ENCODE measurements at regions not wholly inside any gene's neighbourhood (a gene's known extent, or its start where the extent isn't known, plus 50 kb on each side); places are given as distances from the start of the nearest gene placed in this dataset.
"Not testable (repeated sequence)": the region's sequence is repeated elsewhere in the genome, so short reads cannot be mapped to it uniquely, and the experiment has no call there.

DNA sequence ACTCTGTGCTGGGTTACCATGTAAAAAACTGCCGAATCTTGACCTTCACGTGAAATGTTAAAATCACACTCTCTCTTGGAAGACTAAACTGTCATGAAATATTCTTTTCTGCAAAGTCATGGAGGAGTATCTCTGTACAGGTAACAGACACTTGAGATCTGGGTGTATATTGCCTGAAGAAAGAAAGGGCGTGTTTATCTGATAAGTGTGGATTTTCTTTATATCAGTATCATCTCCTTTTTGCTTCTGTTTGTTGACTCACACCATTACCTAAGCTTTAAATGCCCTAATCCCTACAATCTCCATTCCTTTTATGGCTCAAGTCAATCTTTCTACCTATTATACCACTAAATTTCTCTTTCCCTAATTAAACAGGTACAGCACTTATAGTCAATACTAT is 673.2 kb upstream of the SOX9 start:
- no peak overlapping the region for H3K9ac ChIP-seq (ENCODE audit: low read depth in 1 of 2, low read length in 2 of 2)
- WGBS = 84% methylated on average over 3 of the region's 3 CpGs
- H3K4me3 ChIP-seq (ENCODE audit: low read depth in 1 of 3, low read length in 3 of 3) = no peak overlapping the region
- no peaks in the 10 kb centered on the region for H3K4me1 ChIP-seq (ENCODE audit: control insufficient read depth in 4 of 4, insufficient read depth in 4 of 4, low read length in 3 of 4)
- peaks cover 0 to 7% (median 0%) of the 10 kb centered on the region in 4 donors for H3K27me3 ChIP-seq (ENCODE audit: control insufficient read depth in 4 of 4, insufficient read depth in 4 of 4, low read length in 3 of 4)
- no peaks in the 10 kb centered on the region for H3K36me3 ChIP-seq (ENCODE audit: control insufficient read depth in 4 of 4, insufficient read depth in 3 of 4, low read depth in 1 of 4, low read length in 3 of 4)
- H3K9me3 ChIP-seq (ENCODE audit: control insufficient read depth in 4 of 4, low read length in 3 of 4) = no peaks in the 10 kb centered on the region
- DNase-seq (ENCODE audit: low spot score) = no peak
- H3K27ac ChIP-seq (ENCODE audit: low read depth in 1 of 2, low read length in 2 of 2) = no peak overlapping the region
- TF ChIP-seq YY1 (IDR thresholded peaks at IDR 0.05) (no peak), JUND (IDR thresholded peaks at IDR 0.05) (no peak), HNF4A (conservative IDR thresholded peaks at IDR 0.05) (no peak), NR2F2 (IDR thresholded peaks at IDR 0.05) (no peak), FOXA2 (IDR thresholded peaks at IDR 0.05) (no peak), FOXA1 (IDR thresholded peaks at IDR 0.05) (no peak), EGR1 (IDR thresholded peaks at IDR 0.05; ENCODE audit: low read depth in 2 of 2) (no peak), RXRA (IDR thresholded peaks at IDR 0.05) (no peak), SP1 (IDR thresholded peaks at IDR 0.05) (no peak), HNF4G (IDR thresholded peaks at IDR 0.05) (no peak), TAF1 (conservative IDR thresholded peaks at IDR 0.05) (no peak), RAD21 (IDR thresholded peaks at IDR 0.05) (no peak)
- TF ChIP-seq, protein P1, sequence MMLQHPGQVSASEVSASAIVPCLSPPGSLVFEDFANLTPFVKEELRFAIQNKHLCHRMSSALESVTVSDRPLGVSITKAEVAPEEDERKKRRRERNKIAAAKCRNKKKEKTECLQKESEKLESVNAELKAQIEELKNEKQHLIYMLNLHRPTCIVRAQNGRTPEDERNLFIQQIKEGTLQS (IDR thresholded peaks at IDR 0.05) = no peak
- TF ChIP-seq, protein P2, sequence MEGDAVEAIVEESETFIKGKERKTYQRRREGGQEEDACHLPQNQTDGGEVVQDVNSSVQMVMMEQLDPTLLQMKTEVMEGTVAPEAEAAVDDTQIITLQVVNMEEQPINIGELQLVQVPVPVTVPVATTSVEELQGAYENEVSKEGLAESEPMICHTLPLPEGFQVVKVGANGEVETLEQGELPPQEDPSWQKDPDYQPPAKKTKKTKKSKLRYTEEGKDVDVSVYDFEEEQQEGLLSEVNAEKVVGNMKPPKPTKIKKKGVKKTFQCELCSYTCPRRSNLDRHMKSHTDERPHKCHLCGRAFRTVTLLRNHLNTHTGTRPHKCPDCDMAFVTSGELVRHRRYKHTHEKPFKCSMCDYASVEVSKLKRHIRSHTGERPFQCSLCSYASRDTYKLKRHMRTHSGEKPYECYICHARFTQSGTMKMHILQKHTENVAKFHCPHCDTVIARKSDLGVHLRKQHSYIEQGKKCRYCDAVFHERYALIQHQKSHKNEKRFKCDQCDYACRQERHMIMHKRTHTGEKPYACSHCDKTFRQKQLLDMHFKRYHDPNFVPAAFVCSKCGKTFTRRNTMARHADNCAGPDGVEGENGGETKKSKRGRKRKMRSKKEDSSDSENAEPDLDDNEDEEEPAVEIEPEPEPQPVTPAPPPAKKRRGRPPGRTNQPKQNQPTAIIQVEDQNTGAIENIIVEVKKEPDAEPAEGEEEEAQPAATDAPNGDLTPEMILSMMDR (IDR thresholded peaks at IDR 0.05; ENCODE audit: low read depth, low read length, missing input control) = no peak
- TF ChIP-seq, protein P3, sequence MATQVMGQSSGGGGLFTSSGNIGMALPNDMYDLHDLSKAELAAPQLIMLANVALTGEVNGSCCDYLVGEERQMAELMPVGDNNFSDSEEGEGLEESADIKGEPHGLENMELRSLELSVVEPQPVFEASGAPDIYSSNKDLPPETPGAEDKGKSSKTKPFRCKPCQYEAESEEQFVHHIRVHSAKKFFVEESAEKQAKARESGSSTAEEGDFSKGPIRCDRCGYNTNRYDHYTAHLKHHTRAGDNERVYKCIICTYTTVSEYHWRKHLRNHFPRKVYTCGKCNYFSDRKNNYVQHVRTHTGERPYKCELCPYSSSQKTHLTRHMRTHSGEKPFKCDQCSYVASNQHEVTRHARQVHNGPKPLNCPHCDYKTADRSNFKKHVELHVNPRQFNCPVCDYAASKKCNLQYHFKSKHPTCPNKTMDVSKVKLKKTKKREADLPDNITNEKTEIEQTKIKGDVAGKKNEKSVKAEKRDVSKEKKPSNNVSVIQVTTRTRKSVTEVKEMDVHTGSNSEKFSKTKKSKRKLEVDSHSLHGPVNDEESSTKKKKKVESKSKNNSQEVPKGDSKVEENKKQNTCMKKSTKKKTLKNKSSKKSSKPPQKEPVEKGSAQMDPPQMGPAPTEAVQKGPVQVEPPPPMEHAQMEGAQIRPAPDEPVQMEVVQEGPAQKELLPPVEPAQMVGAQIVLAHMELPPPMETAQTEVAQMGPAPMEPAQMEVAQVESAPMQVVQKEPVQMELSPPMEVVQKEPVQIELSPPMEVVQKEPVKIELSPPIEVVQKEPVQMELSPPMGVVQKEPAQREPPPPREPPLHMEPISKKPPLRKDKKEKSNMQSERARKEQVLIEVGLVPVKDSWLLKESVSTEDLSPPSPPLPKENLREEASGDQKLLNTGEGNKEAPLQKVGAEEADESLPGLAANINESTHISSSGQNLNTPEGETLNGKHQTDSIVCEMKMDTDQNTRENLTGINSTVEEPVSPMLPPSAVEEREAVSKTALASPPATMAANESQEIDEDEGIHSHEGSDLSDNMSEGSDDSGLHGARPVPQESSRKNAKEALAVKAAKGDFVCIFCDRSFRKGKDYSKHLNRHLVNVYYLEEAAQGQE (IDR thresholded peaks at IDR 0.05) = no peak
- TF ChIP-seq, protein P4, sequence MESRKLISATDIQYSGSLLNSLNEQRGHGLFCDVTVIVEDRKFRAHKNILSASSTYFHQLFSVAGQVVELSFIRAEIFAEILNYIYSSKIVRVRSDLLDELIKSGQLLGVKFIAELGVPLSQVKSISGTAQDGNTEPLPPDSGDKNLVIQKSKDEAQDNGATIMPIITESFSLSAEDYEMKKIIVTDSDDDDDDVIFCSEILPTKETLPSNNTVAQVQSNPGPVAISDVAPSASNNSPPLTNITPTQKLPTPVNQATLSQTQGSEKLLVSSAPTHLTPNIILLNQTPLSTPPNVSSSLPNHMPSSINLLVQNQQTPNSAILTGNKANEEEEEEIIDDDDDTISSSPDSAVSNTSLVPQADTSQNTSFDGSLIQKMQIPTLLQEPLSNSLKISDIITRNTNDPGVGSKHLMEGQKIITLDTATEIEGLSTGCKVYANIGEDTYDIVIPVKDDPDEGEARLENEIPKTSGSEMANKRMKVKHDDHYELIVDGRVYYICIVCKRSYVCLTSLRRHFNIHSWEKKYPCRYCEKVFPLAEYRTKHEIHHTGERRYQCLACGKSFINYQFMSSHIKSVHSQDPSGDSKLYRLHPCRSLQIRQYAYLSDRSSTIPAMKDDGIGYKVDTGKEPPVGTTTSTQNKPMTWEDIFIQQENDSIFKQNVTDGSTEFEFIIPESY (IDR thresholded peaks at IDR 0.05) = no peak
- TF ChIP-seq, protein P5, sequence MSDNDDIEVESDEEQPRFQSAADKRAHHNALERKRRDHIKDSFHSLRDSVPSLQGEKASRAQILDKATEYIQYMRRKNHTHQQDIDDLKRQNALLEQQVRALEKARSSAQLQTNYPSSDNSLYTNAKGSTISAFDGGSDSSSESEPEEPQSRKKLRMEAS (IDR thresholded peaks at IDR 0.05) = no peak

DNA sequence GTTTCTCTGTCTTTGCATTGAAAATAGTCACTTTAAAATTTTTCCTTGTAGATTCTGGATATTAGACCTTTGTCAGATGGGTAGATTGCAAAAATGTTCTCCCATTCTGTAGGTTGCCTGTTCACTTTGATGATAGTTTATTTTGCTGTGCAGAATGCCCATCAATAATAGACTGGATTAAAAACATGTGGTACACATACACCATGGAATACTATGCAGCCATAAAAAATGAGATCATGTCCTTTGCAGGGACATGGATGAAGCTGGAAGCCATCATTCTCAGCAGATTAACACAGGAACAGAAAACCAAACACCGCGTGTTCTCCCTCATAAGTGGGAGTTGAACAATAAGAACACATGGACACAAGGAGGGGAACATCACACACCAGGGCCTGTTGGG is 670.2 kb upstream of the SOX9 start:
- H3K27me3 ChIP-seq (ENCODE audit: control insufficient read depth in 4 of 4, insufficient read depth in 4 of 4, low read length in 3 of 4); H3K36me3 ChIP-seq (ENCODE audit: control insufficient read depth in 4 of 4, insufficient read depth in 3 of 4, low read depth in 1 of 4, low read length in 3 of 4); H3K4me3 ChIP-seq (ENCODE audit: low read depth in 1 of 3, low read length in 3 of 3); H3K9ac ChIP-seq (ENCODE audit: low read depth in 1 of 2, low read length in 2 of 2); H3K9me3 ChIP-seq (ENCODE audit: control insufficient read depth in 4 of 4, low read length in 3 of 4); H3K4me1 ChIP-seq (ENCODE audit: control insufficient read depth in 4 of 4, insufficient read depth in 4 of 4, low read length in 3 of 4); H3K27ac ChIP-seq (ENCODE audit: low read depth in 1 of 2, low read length in 2 of 2); DNase-seq (ENCODE audit: low spot score): not testable (repeated sequence)
- 76% methylated on average over 2 of the region's 2 CpGs for WGBS

Data from liver (tissue), 8 donors.